ENCODE measurements at regions not wholly inside any gene's neighbourhood (a gene's known extent, or its start where the extent isn't known, plus 50 kb on each side); places are given as distances from the start of the nearest gene placed in this dataset.

GRCh38 chr6:169035385-169036240, 218.0 kb downstream of the THBS2 start:
- 89 to 91% methylated on average over 8 of the region's 8 CpGs for WGBS, 2 experiments (ENCODE audit: insufficient coverage in 1 of 2, insufficient read length in 1 of 2)
- Mint-ChIP-seq H3K4me3 (no peak overlapping the region), H3K4me1 (no peaks in the 10 kb centered on the region), H3K36me3 (ENCODE audit: low read depth) (no peaks in the 10 kb centered on the region), H3K27ac (no peak overlapping the region), H3K9me3 (peaks cover 21% of the 10 kb centered on the region), H3K27me3 (ENCODE audit: insufficient read depth) (no peaks in the 10 kb centered on the region)
- no peak for DNase-seq
- Histone ChIP-seq H3K9ac (ENCODE audit: extremely low read depth, low read length, poor library complexity, severe bottlenecking) (no peak overlapping the region), H3K27me3 (ENCODE audit: control insufficient read depth, insufficient read depth, low read length, poor library complexity, severe bottlenecking) (no peaks in the 10 kb centered on the region), H3K4me1 (ENCODE audit: control insufficient read depth, insufficient read depth, low read length) (no peaks in the 10 kb centered on the region), H3K9me3 (ENCODE audit: control insufficient read depth, low read length) (peaks cover 3% of the 10 kb centered on the region), H3K27ac (ENCODE audit: low read depth, low read length) (no peak overlapping the region), H3K36me3 (ENCODE audit: control insufficient read depth, insufficient read depth, low read length) (no peaks in the 10 kb centered on the region), H3K4me3 (ENCODE audit: low read length) (no peak overlapping the region)
- TF ChIP-seq CTCF (conservative IDR thresholded peaks at IDR 0.05), result no peak

DNA sequence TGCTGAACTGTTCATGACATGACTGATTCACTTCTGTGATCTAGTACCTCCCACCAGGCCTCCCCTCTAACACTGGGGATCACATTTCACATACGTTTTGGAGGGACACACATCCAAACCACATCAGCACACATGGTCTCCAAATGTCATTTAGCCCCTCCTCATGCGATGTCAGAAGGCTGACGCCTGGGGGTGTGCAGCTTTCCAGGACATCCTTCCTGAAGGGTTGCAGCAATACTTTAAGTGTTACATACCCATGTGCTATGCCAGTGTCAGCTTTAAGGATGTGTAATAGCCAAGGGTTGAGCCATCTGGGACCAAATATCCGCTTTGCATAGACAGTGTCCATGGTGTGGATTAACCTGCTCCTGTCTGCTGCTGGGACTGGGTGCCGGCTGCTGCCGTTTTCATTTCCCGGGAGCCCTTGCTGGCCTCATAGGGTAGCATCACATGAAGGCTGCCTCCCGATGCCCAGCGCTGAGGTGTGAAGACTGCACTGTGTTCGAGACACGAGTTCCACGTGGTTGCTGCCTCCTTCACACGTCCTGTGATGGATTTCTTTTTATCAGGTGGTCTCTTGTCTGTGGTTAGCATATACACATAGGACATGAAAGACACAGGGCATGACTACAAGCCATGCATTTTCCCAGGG, 219.0 kb downstream of the THBS2 start:
- H3K27me3 Mint-ChIP-seq (ENCODE audit: insufficient read depth), result no peaks in the 10 kb centered on the region
- no peak for TF ChIP-seq CTCF (conservative IDR thresholded peaks at IDR 0.05)
- no peak for DNase-seq
- H3K36me3 Mint-ChIP-seq (ENCODE audit: low read depth), result no peaks in the 10 kb centered on the region
- H3K4me1 Mint-ChIP-seq, result no peaks in the 10 kb centered on the region
- H3K4me3 Mint-ChIP-seq, result no peak overlapping the region
- no peaks in the 10 kb centered on the region for H3K36me3 ChIP-seq (ENCODE audit: control insufficient read depth, insufficient read depth, low read length)
- H3K27ac ChIP-seq (ENCODE audit: low read depth, low read length), result no peak overlapping the region
- 92 to 95% methylated on average over 12 to 13 of the region's 13 CpGs for WGBS, 2 experiments (ENCODE audit: insufficient coverage in 1 of 2, insufficient read length in 1 of 2)
- no peak overlapping the region for H3K4me3 ChIP-seq (ENCODE audit: low read length)
- no peak overlapping the region for H3K9ac ChIP-seq (ENCODE audit: extremely low read depth, low read length, poor library complexity, severe bottlenecking)
- H3K9me3 Mint-ChIP-seq, result peaks cover 21% of the 10 kb centered on the region
- no peaks in the 10 kb centered on the region for H3K4me1 ChIP-seq (ENCODE audit: control insufficient read depth, insufficient read depth, low read length)
- H3K27me3 ChIP-seq (ENCODE audit: control insufficient read depth, insufficient read depth, low read length, poor library complexity, severe bottlenecking), result no peaks in the 10 kb centered on the region
- H3K9me3 ChIP-seq (ENCODE audit: control insufficient read depth, low read length), result peaks cover 3% of the 10 kb centered on the region
- H3K27ac Mint-ChIP-seq, result no peak overlapping the region

DNA sequence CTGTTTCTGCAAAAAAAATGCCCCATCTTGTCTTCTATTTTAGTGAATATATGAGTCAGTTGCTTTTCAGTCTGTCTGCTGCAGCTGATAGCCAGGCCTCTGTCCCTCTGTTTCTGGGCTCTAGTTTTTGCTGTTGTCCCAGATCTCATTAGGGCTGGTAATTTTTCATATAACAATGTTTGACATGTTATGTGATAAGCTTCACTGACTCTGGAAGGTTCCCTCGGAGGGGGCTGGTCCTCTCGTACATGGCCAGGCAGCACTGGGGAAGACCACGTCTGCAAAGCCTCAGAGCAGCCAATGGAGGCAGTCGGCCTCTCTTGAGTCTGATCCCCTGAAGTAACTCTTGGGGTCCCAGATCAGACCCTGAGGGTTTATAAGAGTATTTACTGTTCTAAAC, 223.8 kb downstream of the THBS2 start:
- no peaks in the 10 kb centered on the region for H3K4me1 Mint-ChIP-seq
- Histone ChIP-seq H3K9me3 (ENCODE audit: control insufficient read depth, low read length) (no peaks in the 10 kb centered on the region), H3K27me3 (ENCODE audit: control insufficient read depth, insufficient read depth, low read length, poor library complexity, severe bottlenecking) (no peaks in the 10 kb centered on the region), H3K4me3 (ENCODE audit: low read length) (no peak overlapping the region), H3K36me3 (ENCODE audit: control insufficient read depth, insufficient read depth, low read length) (no peaks in the 10 kb centered on the region), H3K27ac (ENCODE audit: low read depth, low read length) (no peak overlapping the region), H3K4me1 (ENCODE audit: control insufficient read depth, insufficient read depth, low read length) (no peaks in the 10 kb centered on the region), H3K9ac (ENCODE audit: extremely low read depth, low read length, poor library complexity, severe bottlenecking) (no peak overlapping the region)
- peaks cover 14% of the 10 kb centered on the region for H3K9me3 Mint-ChIP-seq
- H3K27ac Mint-ChIP-seq, result no peak overlapping the region
- H3K27me3 Mint-ChIP-seq (ENCODE audit: insufficient read depth), result no peaks in the 10 kb centered on the region
- 89 to 100% methylated on average over 3 to 4 of the region's 4 CpGs for WGBS, 2 experiments (ENCODE audit: insufficient coverage in 1 of 2, insufficient read length in 1 of 2)
- TF ChIP-seq CTCF (conservative IDR thresholded peaks at IDR 0.05), result no peak
- no peaks in the 10 kb centered on the region for H3K36me3 Mint-ChIP-seq (ENCODE audit: low read depth)
- H3K4me3 Mint-ChIP-seq, result no peak overlapping the region
- no peak for DNase-seq

Data from endodermal cell (in vitro differentiated cells).